ENCODE measurements at regions not wholly inside any gene's neighbourhood (a gene's known extent, or its start where the extent isn't known, plus 50 kb on each side); places are given as distances from the start of the nearest gene placed in this dataset.

- TF ChIP-seq, protein P1, sequence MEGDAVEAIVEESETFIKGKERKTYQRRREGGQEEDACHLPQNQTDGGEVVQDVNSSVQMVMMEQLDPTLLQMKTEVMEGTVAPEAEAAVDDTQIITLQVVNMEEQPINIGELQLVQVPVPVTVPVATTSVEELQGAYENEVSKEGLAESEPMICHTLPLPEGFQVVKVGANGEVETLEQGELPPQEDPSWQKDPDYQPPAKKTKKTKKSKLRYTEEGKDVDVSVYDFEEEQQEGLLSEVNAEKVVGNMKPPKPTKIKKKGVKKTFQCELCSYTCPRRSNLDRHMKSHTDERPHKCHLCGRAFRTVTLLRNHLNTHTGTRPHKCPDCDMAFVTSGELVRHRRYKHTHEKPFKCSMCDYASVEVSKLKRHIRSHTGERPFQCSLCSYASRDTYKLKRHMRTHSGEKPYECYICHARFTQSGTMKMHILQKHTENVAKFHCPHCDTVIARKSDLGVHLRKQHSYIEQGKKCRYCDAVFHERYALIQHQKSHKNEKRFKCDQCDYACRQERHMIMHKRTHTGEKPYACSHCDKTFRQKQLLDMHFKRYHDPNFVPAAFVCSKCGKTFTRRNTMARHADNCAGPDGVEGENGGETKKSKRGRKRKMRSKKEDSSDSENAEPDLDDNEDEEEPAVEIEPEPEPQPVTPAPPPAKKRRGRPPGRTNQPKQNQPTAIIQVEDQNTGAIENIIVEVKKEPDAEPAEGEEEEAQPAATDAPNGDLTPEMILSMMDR (IDR thresholded peaks at IDR 0.05 in 4 of 5, conservative IDR thresholded peaks at IDR 0.05 in 1 of 5) = no peak
- TF ChIP-seq POLR2A (IDR thresholded peaks at IDR 0.05) = no peak
These were observed 226.4 kb upstream of the HS6ST1 start for GRCh38 chr2:128545085-128545484.
